ENCODE measurements at regions not wholly inside any gene's neighbourhood (a gene's known extent, or its start where the extent isn't known, plus 50 kb on each side); places are given as distances from the start of the nearest gene placed in this dataset.
"Not testable (repeated sequence)": the region's sequence is repeated elsewhere in the genome, so short reads cannot be mapped to it uniquely, and the experiment has no call there.

DNA sequence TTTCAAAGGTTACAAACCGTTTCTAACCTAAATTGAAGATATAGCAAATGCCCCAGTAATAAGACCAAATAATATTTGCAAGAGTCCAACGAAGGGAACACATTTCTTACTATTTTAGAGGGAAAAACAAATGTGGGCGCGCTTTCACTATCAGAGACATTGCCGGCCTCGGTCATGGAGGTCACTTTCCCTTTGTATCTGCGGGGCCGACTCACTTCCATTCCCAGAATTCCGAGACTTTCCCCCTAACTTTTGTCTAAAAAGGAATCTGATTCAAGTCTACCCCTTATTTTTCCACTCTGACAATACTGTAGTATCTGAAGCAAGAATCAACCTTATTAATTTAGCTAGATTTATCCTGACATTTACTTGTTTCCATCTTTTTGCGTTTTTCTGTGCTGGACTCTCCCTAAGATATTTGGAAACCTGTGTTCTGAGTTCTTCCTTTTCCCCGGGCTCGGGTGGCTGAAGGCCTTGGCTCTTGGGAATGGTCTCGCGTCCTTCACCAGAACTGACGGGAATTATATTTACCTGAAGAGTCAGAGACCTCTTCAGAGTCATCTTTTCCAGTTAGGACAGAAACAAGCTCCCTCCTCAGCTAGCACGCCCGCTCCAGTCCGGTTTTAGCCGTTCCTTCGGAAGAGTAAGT lies 71.8 kb upstream of the ZNF184 start:
- DNase-seq (ENCODE audit: low read depth) = no peak

DNA sequence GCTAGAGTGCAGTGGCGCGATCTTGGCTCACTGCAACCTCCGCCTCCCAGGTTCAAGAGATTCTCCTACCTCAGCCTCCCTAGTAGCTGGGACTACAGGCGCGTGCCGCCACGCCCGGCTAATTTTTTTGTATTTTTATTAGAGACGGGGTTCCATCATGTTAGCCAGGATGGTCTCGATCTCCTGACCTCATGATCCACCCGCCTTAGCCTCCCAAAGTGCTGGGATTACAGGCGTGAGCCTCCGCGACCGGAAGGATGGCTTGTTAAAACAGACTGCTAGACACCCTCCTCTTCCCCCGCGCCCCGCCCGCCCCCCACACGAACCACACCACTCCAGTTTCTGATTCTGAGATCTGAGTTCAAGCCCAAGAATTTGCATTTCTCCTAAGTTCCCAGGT lies 71.2 kb upstream of the ZNF184 start:
- DNase-seq (ENCODE audit: low read depth) = not testable (repeated sequence)

DNA sequence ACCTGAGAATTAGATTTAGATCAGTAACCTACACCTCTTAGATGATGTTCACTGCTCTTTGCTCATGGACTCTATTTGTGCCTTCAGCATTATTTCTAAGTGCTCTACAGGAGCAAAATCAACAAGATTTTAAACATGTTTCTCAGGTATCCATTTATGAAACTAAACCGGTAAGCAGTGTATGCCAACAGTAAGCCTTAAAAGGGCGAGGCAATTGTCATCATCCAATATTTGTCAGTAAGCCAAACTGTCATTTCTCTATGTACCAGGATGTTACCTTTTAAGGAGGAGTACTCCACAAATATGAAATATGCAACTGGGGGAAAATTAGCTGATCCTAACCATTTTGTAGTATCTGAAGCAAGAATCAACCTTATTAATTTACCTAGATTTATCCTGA lies 69.6 kb upstream of the ZNF184 start:
- no peak for DNase-seq (ENCODE audit: low read depth)

DNA sequence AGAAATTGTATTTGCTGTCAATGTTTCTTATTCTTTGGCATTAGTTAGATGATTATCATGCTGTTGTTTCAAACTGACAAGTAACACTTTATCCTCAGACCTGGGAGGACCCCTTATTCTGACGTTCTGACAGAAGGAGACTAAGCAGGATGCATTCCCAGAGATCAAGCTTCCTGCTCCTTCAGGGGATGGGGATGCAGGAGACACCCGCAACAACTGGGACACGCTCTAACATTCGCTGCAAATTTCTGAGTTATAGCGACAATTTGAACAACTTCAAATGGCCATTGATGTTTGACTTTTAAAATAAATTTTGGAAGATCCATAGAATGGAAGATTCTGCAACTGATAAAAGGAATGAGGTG lies 69.0 kb upstream of the ZNF184 start:
- no peak for DNase-seq (ENCODE audit: low read depth)

- no peak for DNase-seq (ENCODE audit: low read depth)
Measured at GRCh38 chr6:27541212-27541932, 68.5 kb upstream of the ZNF184 start.

DNA sequence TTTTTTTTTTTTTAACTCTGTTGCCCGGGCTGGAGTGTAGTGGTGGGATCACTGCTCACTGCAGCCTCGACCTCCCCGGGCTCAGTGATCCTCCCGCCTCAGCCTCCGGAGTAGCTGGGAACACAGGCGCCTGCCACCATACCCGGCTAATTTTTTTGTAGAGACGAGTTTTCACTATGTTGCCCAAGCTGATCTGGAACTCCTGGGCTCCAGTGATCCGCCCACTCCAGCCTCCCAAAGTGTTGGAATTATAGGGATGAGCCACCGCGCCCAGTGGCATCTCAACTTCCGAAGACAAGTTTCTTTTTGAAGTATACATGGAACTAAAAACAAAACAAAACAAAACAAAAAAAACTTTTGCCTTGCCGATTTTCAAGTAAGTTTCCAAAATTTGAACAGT lies 66.6 kb upstream of the ZNF184 start:
- no peak for DNase-seq (ENCODE audit: low read depth)

DNA sequence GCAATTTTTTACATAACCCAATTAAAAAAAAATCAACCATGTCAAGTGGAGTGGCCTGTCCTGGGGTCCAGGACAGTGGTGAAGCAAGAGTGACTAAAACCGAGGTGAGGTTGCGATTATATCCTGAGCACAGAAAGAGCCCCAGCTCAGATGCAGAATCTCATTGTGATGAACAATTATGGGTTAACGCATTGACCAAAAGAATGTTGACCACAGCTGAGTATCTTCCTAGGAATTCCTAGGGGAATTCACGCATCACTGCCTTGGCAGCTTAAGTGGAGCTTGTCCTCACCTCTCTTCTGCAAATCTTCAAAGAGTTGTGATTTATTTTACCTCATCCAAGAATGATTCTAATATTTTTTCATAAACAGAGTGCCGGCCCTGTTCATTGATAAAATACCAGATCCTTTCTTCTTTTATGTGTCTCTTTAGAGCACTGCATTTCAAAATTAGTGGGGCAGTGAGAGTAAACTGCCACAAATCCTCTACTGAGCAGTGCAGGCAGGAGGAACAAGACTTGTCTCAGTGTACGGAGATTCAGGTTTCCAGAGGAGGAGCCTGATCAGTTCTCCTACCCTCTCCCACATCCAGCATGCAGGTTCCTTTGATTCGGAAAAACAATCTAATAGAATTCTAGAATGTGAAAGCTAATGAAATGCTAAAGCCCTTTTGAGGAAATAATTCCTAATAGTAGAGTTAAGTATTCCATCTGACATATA lies 60.1 kb upstream of the ZNF184 start:
- DNase-seq (ENCODE audit: low read depth) = no peak

- no peak for DNase-seq (ENCODE audit: low read depth)
Measured at GRCh38 chr6:27531772-27532459, 59.0 kb upstream of the ZNF184 start.

GRCh38 chr6:27529796-27530195 lies 56.9 kb upstream of the ZNF184 start:
- DNase-seq (ENCODE audit: low read depth) = not testable (repeated sequence)

- DNase-seq (ENCODE audit: low read depth) = no peak
Measured at GRCh38 chr6:27528714-27529113, 55.8 kb upstream of the ZNF184 start.
